Smooth muscle cell (in vitro differentiated cells): ENCODE measurements at regions not wholly inside any gene's neighbourhood (a gene's known extent, or its start where the extent isn't known, plus 50 kb on each side); places are given as distances from the start of the nearest gene placed in this dataset.

Experiments
- DNase-seq: peaks from one replicate; lab custom pipeline; 2025; ENCODE audit not compliant: unreplicated experiment; lab: John Stamatoyannopoulos, UW
- H2AFZ ChIP-seq: fragments of 200-600 bp; sonication (generic); 2 replicates; pipeline ENCODE4 v1.6.0; 2016; ENCODE audit warnings: antibody characterized with exemption, low read depth, mild to moderate bottlenecking
- H3F3A ChIP-seq: fragments of 200-600 bp; sonication (generic); 2 replicates; pipeline ENCODE4 v1.6.0; 2017; ENCODE audit warnings: antibody characterized with exemption, low read depth
- H3K27ac ChIP-seq: fragments of 200-600 bp; sonication (generic); 2 replicates; pipeline ENCODE4 v1.5.1; 2016; ENCODE audit warnings: low read depth, mild to moderate bottlenecking
- H3K27me3 ChIP-seq: fragments of 200-600 bp; sonication (generic); 2 replicates; pipeline ENCODE4 v1.6.1; 2016; ENCODE audit warnings: low read depth, mild to moderate bottlenecking
- H3K36me3 ChIP-seq: fragments of 200-600 bp; sonication (generic); 2 replicates; pipeline ENCODE4 v1.5.1; 2016; ENCODE audit warnings: low read depth
- H3K4me1 ChIP-seq: fragments of 200-600 bp; sonication (generic); 2 replicates; pipeline ENCODE4 v1.5.1; 2016; ENCODE audit warnings: low read depth
- H3K4me2 ChIP-seq: fragments of 200-600 bp; sonication (generic); 2 replicates; pipeline ENCODE4 v1.6.0; 2016; ENCODE audit warnings: mild to moderate bottlenecking
- H3K4me3 ChIP-seq: fragments of 200-600 bp; sonication (generic); 2 replicates; pipeline ENCODE4 v1.5.1; 2016; ENCODE audit warnings: mild to moderate bottlenecking
- H3K79me2 ChIP-seq: fragments of 200-600 bp; sonication (generic); 2 replicates; pipeline ENCODE4 v1.6.0; 2016; ENCODE audit warnings: low read depth, mild to moderate bottlenecking
- H3K9ac ChIP-seq: fragments of 200-600 bp; sonication (generic); 2 replicates; pipeline ENCODE4 v1.6.0; 2016; ENCODE audit warnings: low read depth
- H3K9me3 ChIP-seq: fragments of 200-600 bp; sonication (generic); replicated peaks from 2 replicates; pipeline ENCODE4 v1.5.1; 2016; ENCODE audit warnings: low read depth
- H4K20me1 ChIP-seq: fragments of 200-600 bp; sonication (generic); 2 replicates; pipeline ENCODE4 v1.6.0; 2016; ENCODE audit warnings: low read depth
- WGBS: methylation state at CpG from one replicate; pipeline ENCODE4 v1.1.7; 2016; ENCODE audit warnings: low lambda C conversion rate; 5-methylcytosine and 5-hydroxymethylcytosine counted together
- TF ChIP-seq, protein P1 (sequence below): fragments of 200-600 bp; sonication (generic); IDR thresholded peaks from 2 replicates; pipeline ENCODE4 v1.5.1; 2017; ENCODE audit warnings: borderline replicate concordance, mild to moderate bottlenecking, antibody characterized with exemption; ENCODE audit not compliant: insufficient read depth, poor library complexity, severe bottlenecking

GRCh38 chr7:89401099-89401498, 605.6 kb upstream of the TEX47 start:
- Histone ChIP-seq H3K4me2 (no peak overlapping the region), H2AFZ (no peak overlapping the region)
- TF ChIP-seq, protein P1, sequence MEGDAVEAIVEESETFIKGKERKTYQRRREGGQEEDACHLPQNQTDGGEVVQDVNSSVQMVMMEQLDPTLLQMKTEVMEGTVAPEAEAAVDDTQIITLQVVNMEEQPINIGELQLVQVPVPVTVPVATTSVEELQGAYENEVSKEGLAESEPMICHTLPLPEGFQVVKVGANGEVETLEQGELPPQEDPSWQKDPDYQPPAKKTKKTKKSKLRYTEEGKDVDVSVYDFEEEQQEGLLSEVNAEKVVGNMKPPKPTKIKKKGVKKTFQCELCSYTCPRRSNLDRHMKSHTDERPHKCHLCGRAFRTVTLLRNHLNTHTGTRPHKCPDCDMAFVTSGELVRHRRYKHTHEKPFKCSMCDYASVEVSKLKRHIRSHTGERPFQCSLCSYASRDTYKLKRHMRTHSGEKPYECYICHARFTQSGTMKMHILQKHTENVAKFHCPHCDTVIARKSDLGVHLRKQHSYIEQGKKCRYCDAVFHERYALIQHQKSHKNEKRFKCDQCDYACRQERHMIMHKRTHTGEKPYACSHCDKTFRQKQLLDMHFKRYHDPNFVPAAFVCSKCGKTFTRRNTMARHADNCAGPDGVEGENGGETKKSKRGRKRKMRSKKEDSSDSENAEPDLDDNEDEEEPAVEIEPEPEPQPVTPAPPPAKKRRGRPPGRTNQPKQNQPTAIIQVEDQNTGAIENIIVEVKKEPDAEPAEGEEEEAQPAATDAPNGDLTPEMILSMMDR, result no peak

GRCh38 chr7:89401690-89402089, 606.2 kb upstream of the TEX47 start:
- no peak for DNase-seq
- Histone ChIP-seq H3K9ac (no peak overlapping the region), H3K4me3 (no peak overlapping the region), H3K79me2 (no peaks in the 10 kb centered on the region), H3K9me3 (no peaks in the 10 kb centered on the region), H3K4me2 (no peak overlapping the region), H3K27me3 (no peaks in the 10 kb centered on the region), H4K20me1 (no peaks in the 10 kb centered on the region), H3K27ac (no peak overlapping the region), H2AFZ (no peak overlapping the region), H3F3A (no peaks in the 10 kb centered on the region), H3K4me1 (no peaks in the 10 kb centered on the region), H3K36me3 (no peaks in the 10 kb centered on the region)
- WGBS, result 86% methylated on average over 4 of the region's 4 CpGs
- TF ChIP-seq, protein P1, result no peak

More at GRCh38 chr7:89401099-89401498, 605.6 kb upstream of the TEX47 start:
- no peaks in the 10 kb centered on the region for H4K20me1 ChIP-seq
- no peaks in the 10 kb centered on the region for H3K27me3 ChIP-seq
- no peaks in the 10 kb centered on the region for H3K4me1 ChIP-seq
- no peak overlapping the region for H3K4me3 ChIP-seq
- no peak for DNase-seq
- no peak overlapping the region for H3K9ac ChIP-seq
- H3K9me3 ChIP-seq, result no peaks in the 10 kb centered on the region
- no peaks in the 10 kb centered on the region for H3K36me3 ChIP-seq
- no peaks in the 10 kb centered on the region for H3F3A ChIP-seq
- no peak overlapping the region for H3K27ac ChIP-seq
- no peaks in the 10 kb centered on the region for H3K79me2 ChIP-seq

DNA sequence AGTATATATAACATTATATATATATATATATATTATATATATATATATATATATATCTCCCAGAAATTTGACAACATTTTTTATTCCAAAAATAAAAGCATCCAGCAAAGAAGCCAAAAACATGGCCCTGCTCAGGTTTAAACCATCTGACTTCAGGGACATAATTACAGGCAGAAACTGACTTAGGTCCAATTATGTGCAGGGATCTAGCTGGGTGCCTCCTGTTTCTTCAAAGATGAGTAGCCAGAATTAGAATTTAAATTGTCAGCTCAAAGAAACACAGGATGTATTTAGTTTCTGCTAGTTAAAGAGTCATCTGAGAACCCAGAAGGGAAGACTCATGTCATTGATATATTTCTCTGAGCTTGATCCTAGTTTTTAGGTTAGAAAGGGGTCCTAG, 656.4 kb upstream of the TEX47 start:
- H3K27ac ChIP-seq, result no peak overlapping the region
- no peaks in the 10 kb centered on the region for H3K9me3 ChIP-seq
- H4K20me1 ChIP-seq, result no peaks in the 10 kb centered on the region
- H2AFZ ChIP-seq, result no peak overlapping the region
- H3F3A ChIP-seq, result no peaks in the 10 kb centered on the region
- H3K4me1 ChIP-seq, result no peaks in the 10 kb centered on the region
- H3K36me3 ChIP-seq, result no peaks in the 10 kb centered on the region
- TF ChIP-seq, protein P1, result no peak
- no peak overlapping the region for H3K9ac ChIP-seq
- no peaks in the 10 kb centered on the region for H3K27me3 ChIP-seq
- H3K4me3 ChIP-seq, result no peak overlapping the region
- H3K4me2 ChIP-seq, result no peak overlapping the region
- H3K79me2 ChIP-seq, result no peaks in the 10 kb centered on the region
- no peak for DNase-seq

- no peaks in the 10 kb centered on the region for H3K36me3 ChIP-seq
- no peaks in the 10 kb centered on the region for H3F3A ChIP-seq
- no peaks in the 10 kb centered on the region for H3K4me1 ChIP-seq
- H4K20me1 ChIP-seq, result no peaks in the 10 kb centered on the region
- WGBS, result 78% methylated on average over 1 of the region's 1 CpG
- H2AFZ ChIP-seq, result no peak overlapping the region
- TF ChIP-seq, protein P1, result no peak
- no peaks in the 10 kb centered on the region for H3K27me3 ChIP-seq
- no peak overlapping the region for H3K9ac ChIP-seq
- H3K9me3 ChIP-seq, result no peaks in the 10 kb centered on the region
- no peak overlapping the region for H3K27ac ChIP-seq
- DNase-seq, result no peak
- H3K79me2 ChIP-seq, result no peaks in the 10 kb centered on the region
- H3K4me3 ChIP-seq, result no peak overlapping the region
- no peak overlapping the region for H3K4me2 ChIP-seq
These were observed 661.0 kb upstream of the TEX47 start for GRCh38 chr7:89456556-89456955.
